GM12873 (cell line): ENCODE measurements at regions not wholly inside any gene's neighbourhood (a gene's known extent, or its start where the extent isn't known, plus 50 kb on each side); places are given as distances from the start of the nearest gene placed in this dataset.

Experiments used
- CTCF ChIP-seq: IDR thresholded peaks from 2 replicates; pipeline ENCODE4 v1.5.1; 2012; ENCODE audit warnings: low read depth, mild to moderate bottlenecking, moderate library complexity, low read length, control low read depth; ENCODE audit not compliant: insufficient read depth; ENCODE audit errors: missing control alignments

GRCh38 chr2:2892378-2892777, 485.2 kb downstream of the EIPR1 start:
- TF ChIP-seq CTCF, result no peak

GRCh38 chr2:2890901-2891300, 486.7 kb downstream of the EIPR1 start:
- no peak for TF ChIP-seq CTCF

GRCh38 chr2:2890246-2890645, 487.4 kb downstream of the EIPR1 start:
- no peak for TF ChIP-seq CTCF

GRCh38 chr2:2889646-2890045, 488.0 kb downstream of the EIPR1 start:
- no peak for TF ChIP-seq CTCF

GRCh38 chr2:2889141-2889540, 488.5 kb downstream of the EIPR1 start:
- no peak for TF ChIP-seq CTCF

GRCh38 chr2:2887772-2888387, 489.7 kb downstream of the EIPR1 start:
- TF ChIP-seq CTCF, result no peak

GRCh38 chr2:2886922-2887321, 490.7 kb downstream of the EIPR1 start:
- TF ChIP-seq CTCF, result no peak
